HCT116 (cell line): ENCODE measurements at regions not wholly inside any gene's neighbourhood (a gene's known extent, or its start where the extent isn't known, plus 50 kb on each side); places are given as distances from the start of the nearest gene placed in this dataset.

Experiments
- ATAC-seq: fragments of 200-7000 bp; cut with Tn5 transposase; 2 replicates; pipeline ENCODE4 v1.9.1; 2020; ENCODE audit warnings: mild to moderate bottlenecking, moderate library complexity
- BruUV-seq: library from RNA; stranded (reverse); fragments of 400-500 nt; replicated peaks from 2 replicates; lab custom pipeline; 2021; lab: Mats Ljungman, UMichigan
- CTCF ChIA-PET: fragments of 300-600 bp; sonication (Branson Sonifier 250); formaldehyde crosslinking; loops from one replicate; lab custom pipeline; 2021; ENCODE audit warnings: antibody characterized with exemption; lab: Charles Lee
- POLR2A ChIA-PET: fragments of 300-600, 350-600 bp; sonication (Branson Sonifier 250); formaldehyde crosslinking; loops from one replicate; lab custom pipeline; 2021; ENCODE audit warnings: antibody characterized with exemption; lab: Charles Lee
- RAD21 ChIA-PET, 2 experiments: fragments of 300-600 bp; sonication (Branson Sonifier 250); formaldehyde crosslinking; loops; one replicate each; lab custom pipeline; 2023; ENCODE audit warnings: low total read pairs in 2 of 2; ENCODE audit not compliant: uncharacterized antibody in 2 of 2, unreplicated experiment in 2 of 2, low non-redundant PET in 1 of 2; lab: Charles Lee
- DNase-seq: peaks from one replicate; pipeline ENCODE4 v3.0.0-alpha.2; 2010; ENCODE audit warnings: low read depth, low spot score
- H2AFZ ChIP-seq: fragments of 200-600 bp; shearing (Covaris generic), sonication (generic); 2 replicates; pipeline ENCODE4 v1.6.1; 2017; ENCODE audit warnings: low read depth, mixed run types, mixed read lengths, antibody characterized with exemption, low read length; ENCODE audit not compliant: poor library complexity, severe bottlenecking
- H3K27ac ChIP-seq: 2 replicates; pipeline ENCODE4 v1.5.1; 2012; ENCODE audit warnings: low read depth, low read length
- H3K27me3 ChIP-seq: fragments of 200-600 bp; sonication (generic); 2 replicates; pipeline ENCODE4 v1.6.1; 2016; ENCODE audit warnings: mixed run types, low read length, mixed read lengths; ENCODE audit not compliant: insufficient read depth
- H3K36me3 ChIP-seq, 2 experiments: fragments of 200-500 bp in 1 of 2; fragments of 200-600 bp in 1 of 2; sonication (Bioruptor generic) in 1 of 2; sonication (generic) in 1 of 2; 2 replicates each; pipeline versions ENCODE4 v1.5.1 to v1.6.1; 2014 to 2016; ENCODE audit warnings: low read length in 2 of 2, inconsistent platforms in 1 of 2, mixed read lengths in 1 of 2, mixed run types in 1 of 2; ENCODE audit not compliant: insufficient read depth in 2 of 2, control insufficient read depth in 1 of 2
- H3K4me1 ChIP-seq, 2 experiments: fragments of 200-600 bp in 1 of 2; sonication (generic) in 1 of 2; 2 replicates each; pipeline versions ENCODE4 v1.5.1 to v1.6.1; 2012 to 2017; ENCODE audit warnings: low read length in 2 of 2, inconsistent platforms in 1 of 2, mild to moderate bottlenecking in 1 of 2, mixed read lengths in 1 of 2, mixed run types in 1 of 2, moderate library complexity in 1 of 2; ENCODE audit not compliant: insufficient read depth in 2 of 2, control insufficient read depth in 1 of 2
- H3K4me2 ChIP-seq: fragments of 200-600 bp; sonication (generic); 2 replicates; pipeline ENCODE4 v1.6.1; 2017; ENCODE audit warnings: mixed run types, low read length, mixed read lengths
- H3K4me3 ChIP-seq, 2 experiments: fragments of 200-600 bp in 1 of 2; sonication (generic) in 1 of 2; replicated peaks in 1 of 2; 2 replicates each; pipeline ENCODE4 v1.5.1; 2011 to 2016; ENCODE audit warnings: low read length in 2 of 2, control low read depth in 1 of 2, low read depth in 1 of 2, mild to moderate bottlenecking in 1 of 2, mixed read lengths in 1 of 2, mixed run types in 1 of 2
- H3K79me2 ChIP-seq: fragments of 200-600 bp; sonication (generic); 2 replicates; pipeline ENCODE4 v1.6.1; 2017; ENCODE audit warnings: mild to moderate bottlenecking, mixed run types, low read length, moderate library complexity, mixed read lengths; ENCODE audit not compliant: insufficient read depth
- H3K9ac ChIP-seq: fragments of 200-600 bp; sonication (generic); 2 replicates; pipeline ENCODE4 v1.6.1; 2016; ENCODE audit warnings: low read length, mixed read lengths
- H3K9me2 ChIP-seq: fragments of 200-600 bp; sonication (generic), shearing (Covaris generic); 2 replicates; pipeline ENCODE4 v1.6.1; 2017; ENCODE audit warnings: mixed run types, mild to moderate bottlenecking, moderate library complexity; ENCODE audit not compliant: insufficient read depth
- H3K9me3 ChIP-seq, 2 experiments: fragments of 200-500 bp in 1 of 2; fragments of 200-600 bp in 1 of 2; sonication (Bioruptor generic) in 1 of 2; sonication (generic) in 1 of 2; 2 replicates each; pipeline ENCODE4 v1.6.1; 2014 to 2017; ENCODE audit warnings: low read length in 2 of 2, mixed read lengths in 2 of 2, inconsistent platforms in 1 of 2, low read depth in 1 of 2, mild to moderate bottlenecking in 1 of 2, mixed run types in 1 of 2, moderate library complexity in 1 of 2; ENCODE audit not compliant: control insufficient read depth in 1 of 2, insufficient read depth in 1 of 2
- H4K20me1 ChIP-seq: fragments of 200-600 bp; sonication (generic), shearing (Covaris generic); 2 replicates; pipeline ENCODE4 v1.6.1; 2017; ENCODE audit warnings: mixed run types, mild to moderate bottlenecking, moderate library complexity; ENCODE audit not compliant: insufficient read depth
- CBX3 ChIP-seq: IDR thresholded peaks from 2 replicates; pipeline ENCODE4 v1.6.1; 2012; ENCODE audit warnings: low read depth
- CTCF ChIP-seq, 3 experiments: fragments of 200-600 bp in 1 of 3; sonication (generic) in 1 of 3; IDR thresholded peaks in 2 of 3; conservative IDR thresholded peaks in 1 of 3; 2 replicates each; pipeline ENCODE4 v1.5.1; 2012 to 2017; ENCODE audit warnings: low read depth in 2 of 3, low read length in 2 of 3, antibody characterized with exemption in 1 of 3, borderline replicate concordance in 1 of 3, control low read depth in 1 of 3, mild to moderate bottlenecking in 1 of 3, mixed read lengths in 1 of 3, mixed run types in 1 of 3, moderate library complexity in 1 of 3; ENCODE audit not compliant: insufficient read depth in 1 of 3
- EGR1 ChIP-seq: IDR thresholded peaks from 2 replicates; pipeline ENCODE4 v1.6.1; 2012; ENCODE audit warnings: low read depth
- ELF1 ChIP-seq: IDR thresholded peaks from 2 replicates; pipeline ENCODE4 v1.6.1; 2012; ENCODE audit warnings: low read depth, borderline replicate concordance
- EZH2phosphoT487 ChIP-seq: fragments of 200-600 bp; IDR thresholded peaks from 2 replicates; pipeline ENCODE4 v1.6.1; 2018; ENCODE audit warnings: antibody characterized with exemption, borderline replicate concordance
- FOSL1 ChIP-seq: IDR thresholded peaks from 2 replicates; pipeline ENCODE4 v1.6.1; 2012; ENCODE audit warnings: low read depth
- MAX ChIP-seq: IDR thresholded peaks from 2 replicates; pipeline ENCODE4 v1.6.1; 2012
- POLR2AphosphoS5 ChIP-seq: IDR thresholded peaks from 2 replicates; pipeline ENCODE4 v1.6.1; 2011; ENCODE audit warnings: mild to moderate bottlenecking, low read depth, low read length, moderate library complexity
- RAD21 ChIP-seq: IDR thresholded peaks from 2 replicates; pipeline ENCODE4 v1.6.1; 2012; ENCODE audit warnings: low read depth, mild to moderate bottlenecking
- REST ChIP-seq: IDR thresholded peaks from 2 replicates; pipeline ENCODE4 v1.6.1; 2012; ENCODE audit warnings: low read depth
- SIN3A ChIP-seq: IDR thresholded peaks from 2 replicates; pipeline ENCODE4 v1.6.1; 2012; ENCODE audit warnings: low read depth
- SP1 ChIP-seq: IDR thresholded peaks from 2 replicates; pipeline ENCODE4 v1.6.1; 2012; ENCODE audit warnings: low read depth
- TCF7L2 ChIP-seq: IDR thresholded peaks from 2 replicates; pipeline ENCODE4 v1.7.0; 2011; ENCODE audit warnings: borderline replicate concordance, inconsistent platforms; ENCODE audit not compliant: insufficient read depth, insufficient read length; ENCODE audit errors: extremely low read depth
- ZNF274 ChIP-seq: fragments of 200-500 bp; sonication (Bioruptor generic); IDR thresholded peaks from 2 replicates; pipeline ENCODE4 v1.6.1; 2014; ENCODE audit warnings: mild to moderate bottlenecking, low read depth, low read length, inconsistent platforms
- intact Hi-C: fragments of 100-400 bp; cut with micrococcal nuclease; formaldehyde crosslinking; loops from 2 replicates; pipeline ENCODE4 v1.10.0; 2022

- Histone ChIP-seq H3K9ac (no peak overlapping the region), H3K4me2 (no peak overlapping the region), H2AFZ (no peak overlapping the region), H3K79me2 (no peaks in the 10 kb centered on the region), H3K27me3 (no peaks in the 10 kb centered on the region), H4K20me1 (no peaks in the 10 kb centered on the region), H3K36me3 (no peaks in the 10 kb centered on the region), H3K27ac (no peak overlapping the region), H3K4me3 (no peak overlapping the region), H3K4me1 (peaks cover 0 to 10% of the 10 kb centered on the region in 2 experiments; a peak in 2 of 4 replicates), H3K9me3 (no peaks in the 10 kb centered on the region), H3K9me2 (no peaks in the 10 kb centered on the region)
- ATAC-seq (no peak), DNase-seq (no peak)
- POLR2A ChIA-PET: no interaction called here
- RAD21 ChIA-PET: no interaction called here
- TF ChIP-seq RAD21 (no peak), FOSL1 (no peak)
- CTCF ChIA-PET: no interaction called here
- intact Hi-C loops: no loop called here
- no TSS peak for BruUV-seq
These were observed 378.9 kb downstream of the PCNX1 start for GRCh38 chr14:71286126-71286525.

- BruUV-seq: no TSS peak
- CTCF ChIA-PET: no interaction called here
These were observed 380.3 kb downstream of the PCNX1 start for GRCh38 chr14:71287567-71287966.

More at GRCh38 chr14:71287567-71287966, 380.3 kb downstream of the PCNX1 start:
- H3K9me2 ChIP-seq: no peaks in the 10 kb centered on the region
- H3K9ac ChIP-seq: no peak overlapping the region
- H3K27me3 ChIP-seq: no peaks in the 10 kb centered on the region
- POLR2A ChIA-PET: no interaction called here
- no peak for TF ChIP-seq EGR1
- TF ChIP-seq MAX: no peak
- no peak for TF ChIP-seq CTCF (IDR thresholded peaks at IDR 0.05 in 2 of 3, conservative IDR thresholded peaks at IDR 0.05 in 1 of 3; ENCODE audit: borderline replicate concordance in 1 of 3, insufficient read depth in 1 of 3, low read depth in 2 of 3, low read length in 2 of 3)
- TF ChIP-seq REST: no peak
- no peak for TF ChIP-seq POLR2AphosphoS5
- TF ChIP-seq SIN3A: no peak
- TF ChIP-seq RAD21: no peak
- no peak for TF ChIP-seq SP1
- TF ChIP-seq ZNF274: no peak
- no peak for TF ChIP-seq EZH2phosphoT487
- TF ChIP-seq TCF7L2: no peak
- TF ChIP-seq CBX3: no peak
- no peak for TF ChIP-seq ELF1
- no peak overlapping the region for H3K4me2 ChIP-seq
- no peaks in the 10 kb centered on the region for H3K79me2 ChIP-seq
- H4K20me1 ChIP-seq: no peaks in the 10 kb centered on the region
- no peak overlapping the region for H3K27ac ChIP-seq
- H3K4me3 ChIP-seq: no peak overlapping the region
- no peaks in the 10 kb centered on the region for H3K36me3 ChIP-seq
- H3K4me1 ChIP-seq: peaks cover 0 to 15% of the 10 kb centered on the region in 2 experiments; a peak in 2 of 4 replicates
- intact Hi-C loops: no loop called here
- RAD21 ChIA-PET: no interaction called here
- DNase-seq (no peak), ATAC-seq (no peak)
- no peak overlapping the region for H2AFZ ChIP-seq
- no peaks in the 10 kb centered on the region for H3K9me3 ChIP-seq
